ENCODE measurements at regions not wholly inside any gene's neighbourhood (a gene's known extent, or its start where the extent isn't known, plus 50 kb on each side); places are given as distances from the start of the nearest gene placed in this dataset.
A peak's percentile ranks its signal among the peaks of the same experiment; 100 is the strongest.

DNA sequence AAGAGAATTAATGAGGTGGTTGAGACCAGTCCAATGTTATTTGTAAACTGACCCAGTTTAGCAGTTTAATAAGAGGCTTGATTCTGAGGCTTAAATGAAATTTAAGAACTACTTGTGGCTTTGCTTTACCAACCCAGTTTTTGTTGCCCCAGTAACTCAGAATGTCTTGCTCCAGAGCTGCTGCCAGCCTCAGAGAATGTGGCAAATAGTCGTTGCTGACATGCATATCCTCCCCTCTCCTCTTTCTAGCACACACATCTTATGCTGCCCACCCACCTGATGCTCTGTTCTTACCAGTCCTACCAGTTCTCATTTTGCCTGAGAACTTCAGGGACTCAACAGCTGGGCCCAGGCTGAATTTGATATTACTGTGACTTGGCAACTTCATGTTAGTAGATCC, 92.4 kb upstream of the TSC22D2 start:
- Histone ChIP-seq H3K9ac (ENCODE audit: low read depth, low read length) (no peak overlapping the region), H3K14ac (replicated peaks; ENCODE audit: low read depth, low read length) (no peak overlapping the region; the same call in 1 of the 2 replicates), H3K9me1 (ENCODE audit: insufficient read depth, low read length) (0 out of 2 replicates have a peak, but pooled peaks cover 4% of the 10 kb centered on the region), H2BK15ac (ENCODE audit: low read depth, low read length) (peak overlapping the region; percentile 94; the same call in 2 of the 3 replicates), H2AK9ac (replicated peaks; ENCODE audit: low read depth, low read length, poor library complexity) (no peak overlapping the region), H3K18ac (ENCODE audit: low read depth, low read length) (peak overlapping the region; percentile 57; the same call in 1 of the 2 replicates), H3K4me1 (ENCODE audit: control insufficient read depth, insufficient read depth, low read length) (peaks cover 11% of the 10 kb centered on the region), H3K56ac (ENCODE audit: extremely low read depth, insufficient read depth, low read length) (no peak overlapping the region; the same call in 1 of the 2 replicates), H3K27me3 (ENCODE audit: control insufficient read depth, insufficient read depth, low read length) (no peaks in the 10 kb centered on the region), H2BK20ac (ENCODE audit: low read depth, low read length) (peak overlapping the region; percentile 70), H2BK5ac (ENCODE audit: low read depth, low read length, poor library complexity, severe bottlenecking) (peak overlapping the region; percentile 56), H3K9me3 (ENCODE audit: control insufficient read depth, insufficient read depth, low read length) (no peaks in the 10 kb centered on the region), H3K27ac (ENCODE audit: insufficient read depth, low read length) (no peak overlapping the region), H2AFZ (replicated peaks; ENCODE audit: low read length, poor library complexity) (peak overlapping the region; percentile 63), H3K23ac (ENCODE audit: low read depth, low read length) (peak overlapping the region; percentile 64; the same call in 1 of the 2 replicates), H2BK120ac (ENCODE audit: low read depth, low read length) (peak overlapping the region; percentile 69), H4K91ac (ENCODE audit: insufficient read depth, low read depth, low read length) (peak overlapping the region; percentile 41), H2AK5ac (ENCODE audit: low read depth, low read length) (peak overlapping the region; percentile 88), H4K8ac (ENCODE audit: low read depth in 2 of 2, low read length in 2 of 2) (peak overlapping the region; percentile 15 to 59; a peak in 2 of 4 replicates), H3K4me3 (ENCODE audit: insufficient read depth, low read depth, low read length) (no peak overlapping the region), H4K20me1 (ENCODE audit: insufficient read depth, low read length) (no peaks in the 10 kb centered on the region), H3K79me1 (ENCODE audit: low read depth in 1 of 2, low read length in 2 of 2) (no peaks in the 10 kb centered on the region), H3K36me3 (ENCODE audit: control insufficient read depth, insufficient read depth, low read length) (no peaks in the 10 kb centered on the region), H3K4me2 (ENCODE audit: low read depth, low read length) (no peak overlapping the region), H4K5ac (ENCODE audit: low read depth, low read length) (peak overlapping the region; percentile 19; the same call in 1 of the 2 replicates), H3K4ac (ENCODE audit: low read depth, low read length) (peak overlapping the region; percentile 65)
- no peak for DNase-seq
- dilution Hi-C loops (cut with HindIII; ENCODE audit: low sequenced_read_pairs, unreplicated experiment), result no loop called here
- ATAC-seq (ENCODE audit: low read depth), result no peak
- ChIA-PET POLR2A (ENCODE audit: unreplicated experiment) (no interaction called here), CTCF (interaction anchor here (0.6 to 1.0 kb wide), 4 partner anchors 14 to 86 kb away, joined by 3 to 6 read pairs (median 4); no protein-coding TSS in a partner anchor)
- 33% methylated on average over 1 of the region's 1 CpG; no CpG with 5 or more reads in 1 of the 2 experiments for WGBS, 2 experiments (ENCODE audit: extremely low coverage in 2 of 2, insufficient read length in 1 of 2)
- no TSS peak for BruUV-seq (replicated peaks)
- in situ Hi-C loops (cut with MboI; ENCODE audit: low sequenced_read_pairs), result no loop called here
- intact Hi-C loops (cut with micrococcal nuclease), result no loop called here
- TF ChIP-seq RFX5 (IDR thresholded peaks at IDR 0.05; ENCODE audit: low read depth, low read length) (no peak), POLR2A (IDR thresholded peaks at IDR 0.05; ENCODE audit: low read depth, low read length) (no peak), SMC3 (IDR thresholded peaks at IDR 0.05; ENCODE audit: low read depth, low read length) (no peak), RAD21 (IDR thresholded peaks at IDR 0.05; ENCODE audit: low read length) (no peak), NFE2L2 (IDR thresholded peaks at IDR 0.05; ENCODE audit: low read depth, low read length) (no peak), FOS (IDR thresholded peaks at IDR 0.05; ENCODE audit: low read depth, low read length) (no peak), RCOR1 (IDR thresholded peaks at IDR 0.05; ENCODE audit: insufficient replicate concordance, low read length) (no peak), MAZ (IDR thresholded peaks at IDR 0.05; ENCODE audit: borderline replicate concordance, low read depth, low read length) (no peak), CHD1 (IDR thresholded peaks at IDR 0.05; ENCODE audit: low read depth, low read length) (no peak), MAFK (IDR thresholded peaks at IDR 0.05; ENCODE audit: low read depth, low read length) (no peak), BHLHE40 (IDR thresholded peaks at IDR 0.05; ENCODE audit: low read depth, low read length) (no peak), CEBPB (IDR thresholded peaks at IDR 0.05; ENCODE audit: low read depth, low read length) (no peak), MXI1 (IDR thresholded peaks at IDR 0.05; ENCODE audit: borderline replicate concordance, low read depth, low read length) (no peak)
- TF ChIP-seq, protein P1, sequence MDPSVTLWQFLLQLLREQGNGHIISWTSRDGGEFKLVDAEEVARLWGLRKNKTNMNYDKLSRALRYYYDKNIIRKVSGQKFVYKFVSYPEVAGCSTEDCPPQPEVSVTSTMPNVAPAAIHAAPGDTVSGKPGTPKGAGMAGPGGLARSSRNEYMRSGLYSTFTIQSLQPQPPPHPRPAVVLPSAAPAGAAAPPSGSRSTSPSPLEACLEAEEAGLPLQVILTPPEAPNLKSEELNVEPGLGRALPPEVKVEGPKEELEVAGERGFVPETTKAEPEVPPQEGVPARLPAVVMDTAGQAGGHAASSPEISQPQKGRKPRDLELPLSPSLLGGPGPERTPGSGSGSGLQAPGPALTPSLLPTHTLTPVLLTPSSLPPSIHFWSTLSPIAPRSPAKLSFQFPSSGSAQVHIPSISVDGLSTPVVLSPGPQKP (IDR thresholded peaks at IDR 0.05; ENCODE audit: borderline replicate concordance, low read depth, low read length), result no peak
- TF ChIP-seq, protein P2, sequence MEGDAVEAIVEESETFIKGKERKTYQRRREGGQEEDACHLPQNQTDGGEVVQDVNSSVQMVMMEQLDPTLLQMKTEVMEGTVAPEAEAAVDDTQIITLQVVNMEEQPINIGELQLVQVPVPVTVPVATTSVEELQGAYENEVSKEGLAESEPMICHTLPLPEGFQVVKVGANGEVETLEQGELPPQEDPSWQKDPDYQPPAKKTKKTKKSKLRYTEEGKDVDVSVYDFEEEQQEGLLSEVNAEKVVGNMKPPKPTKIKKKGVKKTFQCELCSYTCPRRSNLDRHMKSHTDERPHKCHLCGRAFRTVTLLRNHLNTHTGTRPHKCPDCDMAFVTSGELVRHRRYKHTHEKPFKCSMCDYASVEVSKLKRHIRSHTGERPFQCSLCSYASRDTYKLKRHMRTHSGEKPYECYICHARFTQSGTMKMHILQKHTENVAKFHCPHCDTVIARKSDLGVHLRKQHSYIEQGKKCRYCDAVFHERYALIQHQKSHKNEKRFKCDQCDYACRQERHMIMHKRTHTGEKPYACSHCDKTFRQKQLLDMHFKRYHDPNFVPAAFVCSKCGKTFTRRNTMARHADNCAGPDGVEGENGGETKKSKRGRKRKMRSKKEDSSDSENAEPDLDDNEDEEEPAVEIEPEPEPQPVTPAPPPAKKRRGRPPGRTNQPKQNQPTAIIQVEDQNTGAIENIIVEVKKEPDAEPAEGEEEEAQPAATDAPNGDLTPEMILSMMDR (conservative IDR thresholded peaks at IDR 0.05; ENCODE audit: low read depth, low read length), result no peak
- TF ChIP-seq, protein P3, sequence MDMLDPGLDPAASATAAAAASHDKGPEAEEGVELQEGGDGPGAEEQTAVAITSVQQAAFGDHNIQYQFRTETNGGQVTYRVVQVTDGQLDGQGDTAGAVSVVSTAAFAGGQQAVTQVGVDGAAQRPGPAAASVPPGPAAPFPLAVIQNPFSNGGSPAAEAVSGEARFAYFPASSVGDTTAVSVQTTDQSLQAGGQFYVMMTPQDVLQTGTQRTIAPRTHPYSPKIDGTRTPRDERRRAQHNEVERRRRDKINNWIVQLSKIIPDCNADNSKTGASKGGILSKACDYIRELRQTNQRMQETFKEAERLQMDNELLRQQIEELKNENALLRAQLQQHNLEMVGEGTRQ (IDR thresholded peaks at IDR 0.05; ENCODE audit: low read depth, low read length), result no peak

Measured in IMR-90 (cell line).